NCI-H2227 treated with DMSO at 0.1 percent for 48 hours (cell line): ENCODE measurements at regions not wholly inside any gene's neighbourhood (a gene's known extent, or its start where the extent isn't known, plus 50 kb on each side); places are given as distances from the start of the nearest gene placed in this dataset.
A peak's percentile ranks its signal among the peaks of the same experiment; 100 is the strongest.

Experiments
- DNase-seq: peaks from one replicate; lab custom pipeline; 2025; lab: John Stamatoyannopoulos, UW

DNA sequence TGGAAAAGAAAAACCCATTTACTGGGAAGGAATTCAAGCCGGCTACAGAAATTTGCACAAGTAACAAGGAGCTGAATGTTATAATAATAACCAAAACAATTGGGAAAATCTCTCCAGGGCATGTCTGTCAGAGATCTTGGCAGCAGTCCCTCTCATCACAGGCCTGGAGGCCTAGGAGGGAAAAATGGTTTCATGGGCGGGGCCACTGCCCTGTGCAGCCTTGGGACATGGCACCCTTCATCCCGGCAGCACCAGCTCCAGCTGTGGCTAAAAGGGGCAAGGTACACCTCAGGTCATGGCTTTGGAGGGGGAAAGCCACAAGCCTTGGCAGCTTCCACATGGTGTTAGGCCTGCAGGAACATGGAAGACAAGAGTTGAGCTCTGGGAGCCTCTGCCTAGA lies 513.1 kb upstream of the CNKSR2 start:
- no peak for DNase-seq

DNA sequence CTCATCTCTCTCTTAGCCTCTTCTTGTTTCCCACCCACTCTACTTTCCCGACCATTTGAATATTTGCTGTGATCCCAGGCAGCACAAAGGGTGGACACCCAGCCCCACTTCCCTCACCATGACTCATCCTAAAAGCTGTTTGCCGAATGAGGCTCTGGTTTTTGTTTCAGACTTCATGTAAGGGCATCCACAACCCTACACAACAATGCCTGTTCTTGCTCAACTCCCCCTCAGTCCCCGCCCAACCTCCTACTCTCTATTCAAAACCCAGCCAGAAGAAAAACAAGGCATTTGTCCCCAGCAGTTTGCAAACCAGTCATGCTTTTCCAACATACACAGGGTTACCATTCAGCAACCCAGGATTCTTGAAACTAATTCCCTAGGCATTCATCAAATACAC lies 516.5 kb upstream of the CNKSR2 start:
- DNase-seq = no peak

DNA sequence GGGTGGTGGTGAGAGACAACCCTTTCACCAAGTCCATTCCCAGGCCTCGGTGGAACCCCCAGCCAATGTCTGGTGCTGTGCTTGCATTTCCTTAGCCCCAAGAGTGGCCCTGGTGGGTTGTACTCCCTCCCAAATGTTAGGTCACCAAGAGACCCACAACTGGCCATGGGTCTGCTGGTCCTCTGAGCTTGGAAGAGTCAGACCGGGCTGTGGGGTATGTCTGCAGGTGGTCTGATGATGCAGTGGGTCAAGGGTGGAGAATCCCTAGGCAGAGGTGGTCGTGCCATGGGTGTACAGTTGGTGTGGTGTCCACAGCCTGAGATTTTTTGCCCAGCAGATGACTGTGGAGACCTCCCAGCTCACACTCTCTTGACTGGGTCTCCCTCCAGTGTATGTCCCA lies 535.7 kb upstream of the CNKSR2 start:
- DNase-seq = no peak

DNA sequence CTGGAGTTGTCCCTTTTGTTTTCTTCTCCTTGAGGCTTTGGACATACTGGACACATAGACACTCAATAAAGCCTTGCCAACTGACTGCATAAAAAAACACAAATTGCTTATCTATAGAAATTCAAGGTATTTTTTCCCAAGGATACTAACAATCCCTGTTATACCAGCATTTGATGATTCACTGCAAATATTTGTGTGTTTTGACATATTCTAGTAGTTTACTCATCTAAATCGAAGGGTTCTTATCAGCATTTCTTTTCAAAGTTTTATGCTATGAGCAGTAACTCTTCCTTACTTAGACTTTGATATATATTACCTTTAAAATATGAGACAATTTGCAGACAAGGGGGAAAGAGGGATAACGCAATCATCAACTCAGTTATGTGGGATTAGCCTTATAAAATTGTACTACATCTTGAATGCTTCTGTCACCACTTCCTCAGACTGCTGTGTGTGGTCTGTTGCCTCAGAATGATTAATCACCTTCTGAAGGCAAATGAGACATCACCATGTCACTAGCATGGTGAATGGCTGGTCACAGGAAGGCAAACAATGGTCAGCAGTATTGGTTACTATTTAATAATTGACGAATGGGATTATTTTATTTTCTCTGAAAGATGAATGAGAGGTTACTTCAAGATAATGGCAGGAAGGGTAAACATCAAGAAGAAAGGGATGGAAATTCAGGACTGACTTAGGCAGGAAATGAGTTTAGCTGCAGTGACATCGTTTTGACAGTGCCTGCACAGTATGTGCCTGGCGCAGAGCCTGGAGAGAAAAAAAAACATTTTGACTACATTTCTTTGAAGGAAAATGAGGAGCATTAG lies 544.3 kb upstream of the CNKSR2 start:
- DNase-seq = no peak

DNA sequence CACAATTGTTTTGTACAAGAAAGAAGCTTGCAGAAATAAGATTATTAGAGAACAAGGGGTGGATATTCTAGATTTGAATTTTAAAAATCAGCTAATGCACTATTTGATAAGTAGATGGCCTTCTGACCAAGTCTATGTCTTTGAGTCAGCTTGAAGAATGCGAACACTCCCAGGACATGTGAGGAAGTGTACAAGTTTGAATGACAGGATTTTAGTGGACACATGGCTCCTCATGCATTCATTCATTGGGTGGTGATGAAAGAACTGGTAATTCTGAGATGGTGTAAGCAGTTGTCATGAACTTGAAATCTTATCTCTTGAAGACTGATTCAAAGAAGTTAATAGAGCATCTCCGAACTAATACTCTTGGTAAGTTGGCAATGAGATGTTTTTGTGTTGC lies 548.2 kb upstream of the CNKSR2 start:
- no peak for DNase-seq

DNA sequence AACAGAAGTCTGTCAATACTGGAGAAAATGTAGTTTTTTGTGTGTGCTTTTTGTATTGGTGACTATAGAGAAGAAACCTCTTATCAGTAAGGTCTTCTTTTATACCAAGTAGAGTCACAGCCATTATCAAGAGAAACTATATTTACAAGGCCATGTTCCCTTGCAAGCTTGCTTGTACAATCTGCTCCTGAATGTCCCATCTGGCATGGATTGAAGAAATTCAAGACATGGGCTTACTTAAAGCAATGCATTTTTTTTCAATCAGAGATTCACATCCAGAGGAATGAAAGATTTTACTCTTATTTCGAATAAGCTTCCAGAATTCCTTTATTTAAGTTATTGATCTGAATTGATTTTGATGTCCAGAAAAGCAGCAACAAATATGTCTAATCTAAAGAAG lies 537.3 kb upstream of the RPS6KA3 start:
- no peak for DNase-seq

DNA sequence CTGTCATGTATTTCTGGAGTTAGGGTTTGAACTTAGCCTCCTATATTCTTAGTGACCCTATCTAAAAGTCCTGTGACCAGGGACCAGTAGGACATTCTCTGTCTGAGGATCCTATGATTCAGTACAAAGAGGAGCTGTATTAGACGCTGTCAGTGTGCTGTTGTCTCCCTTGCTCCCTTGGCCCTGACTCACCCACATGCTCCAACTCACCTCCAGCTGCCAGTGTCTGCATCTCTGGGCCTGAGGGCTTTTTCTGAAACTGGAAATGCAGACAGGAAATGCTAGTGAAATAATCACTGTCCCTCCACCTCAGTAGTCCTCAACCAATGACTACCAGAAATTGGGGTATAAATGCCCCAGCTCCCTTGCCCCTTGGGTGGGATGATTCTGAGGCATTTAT lies 535.3 kb upstream of the RPS6KA3 start:
- DNase-seq = no peak

DNA sequence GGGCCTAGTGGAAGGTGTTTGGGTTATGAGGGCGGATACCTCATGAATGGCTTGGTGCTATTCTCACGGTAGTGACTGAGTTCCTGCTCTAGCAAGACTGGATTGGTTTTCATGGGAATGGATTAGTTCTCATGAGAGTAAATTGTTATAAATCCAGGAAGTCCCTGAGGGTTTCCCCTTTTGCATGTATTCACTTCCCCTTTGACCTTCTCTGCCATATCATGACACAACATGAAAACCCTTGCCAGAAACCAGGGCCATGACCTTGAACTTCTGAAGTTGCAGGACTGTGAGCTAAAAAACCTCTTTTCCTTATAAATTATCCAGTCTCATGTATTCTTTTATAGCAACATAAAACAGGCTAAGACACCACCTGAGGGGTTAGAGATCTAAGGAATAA lies 529.7 kb upstream of the RPS6KA3 start:
- no peak for DNase-seq

DNA sequence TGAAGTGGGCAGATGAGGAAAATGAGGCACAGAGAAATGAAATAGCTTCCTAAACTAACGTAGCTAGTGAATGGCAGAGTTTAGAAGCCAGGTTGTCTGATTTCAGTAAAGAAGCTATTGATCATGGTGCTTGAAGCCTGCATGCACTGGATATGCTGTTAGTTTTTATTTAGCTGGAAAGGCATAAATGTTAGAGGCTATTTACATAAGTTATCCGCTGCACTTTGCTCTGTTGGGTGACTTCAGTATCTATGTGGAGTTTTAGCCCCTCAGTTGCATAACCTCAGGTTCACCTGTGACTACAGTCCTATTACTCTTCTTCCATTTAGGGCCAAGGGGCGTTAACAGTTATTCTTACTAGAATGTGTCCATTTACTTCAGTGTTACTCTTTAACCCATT lies 522.4 kb upstream of the RPS6KA3 start:
- DNase-seq = no peak

DNA sequence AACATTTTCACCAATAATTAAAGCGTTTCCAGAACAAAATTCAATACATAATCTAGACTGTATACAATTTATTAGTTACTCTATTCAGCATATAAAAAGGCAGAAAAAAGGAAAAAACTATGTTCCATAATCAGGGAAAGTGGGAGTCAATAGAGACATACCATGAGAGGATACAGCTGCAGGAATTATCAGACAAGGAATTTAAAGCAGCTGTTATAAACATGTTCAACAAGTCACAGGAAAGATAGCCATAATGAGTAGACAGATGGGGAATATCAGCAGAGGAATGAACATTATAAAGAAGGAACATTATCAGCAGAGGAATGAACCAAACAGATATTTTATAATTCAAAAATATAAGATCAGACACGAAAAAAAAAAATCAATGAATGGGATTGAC lies 500.6 kb upstream of the RPS6KA3 start:
- no peak for DNase-seq

DNA sequence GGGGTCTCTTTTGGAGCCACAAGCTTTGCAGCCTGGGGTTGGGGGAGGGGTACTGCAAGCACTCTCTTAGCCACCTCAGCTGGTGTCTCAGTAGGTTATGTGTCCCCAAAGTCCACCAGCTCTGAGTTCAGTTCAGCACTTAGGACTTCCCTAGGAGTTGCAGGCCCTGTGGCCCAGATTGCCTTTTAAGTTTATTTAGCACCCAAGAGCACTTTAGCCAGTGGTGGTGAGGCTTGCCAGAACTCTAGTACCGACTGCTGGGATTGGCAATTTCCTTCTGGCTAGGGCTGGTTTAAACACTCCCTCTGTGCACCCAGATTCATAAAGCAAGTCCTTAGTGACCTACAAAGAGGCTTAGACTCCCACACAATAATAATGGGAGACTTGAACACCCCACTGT lies 489.9 kb upstream of the RPS6KA3 start:
- no peak for DNase-seq

DNA sequence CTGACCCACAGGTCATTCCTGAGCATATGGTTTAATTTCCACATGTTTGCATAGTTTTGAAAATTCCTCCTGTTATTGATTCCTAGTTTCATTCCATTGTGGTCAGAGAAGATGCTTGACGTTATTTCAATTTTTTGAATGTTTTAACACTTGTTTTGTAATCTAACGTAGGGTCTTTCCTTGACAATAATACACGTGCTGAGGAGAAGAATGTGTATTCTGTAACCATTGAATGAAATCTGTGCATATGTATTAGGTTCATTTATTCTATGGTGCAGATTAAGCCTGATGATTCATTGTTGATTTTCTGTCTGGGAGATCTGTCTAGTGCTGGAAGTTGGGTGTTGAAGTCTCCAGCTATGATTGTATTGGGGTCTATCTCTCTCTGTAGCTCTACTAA lies 486.4 kb upstream of the RPS6KA3 start:
- no peak for DNase-seq

DNA sequence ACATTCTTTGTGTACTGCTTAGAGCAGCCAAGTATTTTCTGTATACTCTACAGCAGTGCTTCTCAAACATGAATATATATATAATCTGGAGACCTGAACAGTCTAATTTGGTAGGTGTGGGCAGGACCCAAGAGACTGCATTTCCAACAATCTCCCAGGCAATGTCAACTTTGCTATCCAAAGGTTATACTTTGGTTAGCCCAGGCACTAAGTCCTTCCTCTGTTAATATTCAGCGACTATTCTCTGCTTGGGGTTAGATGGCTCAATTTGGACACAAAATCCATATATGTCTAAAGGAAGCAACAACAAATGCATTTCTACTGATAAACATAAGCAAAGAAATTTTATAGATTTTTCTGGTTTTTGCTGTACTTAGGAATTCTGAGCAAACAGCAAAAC lies 480.0 kb upstream of the RPS6KA3 start:
- no peak for DNase-seq

DNA sequence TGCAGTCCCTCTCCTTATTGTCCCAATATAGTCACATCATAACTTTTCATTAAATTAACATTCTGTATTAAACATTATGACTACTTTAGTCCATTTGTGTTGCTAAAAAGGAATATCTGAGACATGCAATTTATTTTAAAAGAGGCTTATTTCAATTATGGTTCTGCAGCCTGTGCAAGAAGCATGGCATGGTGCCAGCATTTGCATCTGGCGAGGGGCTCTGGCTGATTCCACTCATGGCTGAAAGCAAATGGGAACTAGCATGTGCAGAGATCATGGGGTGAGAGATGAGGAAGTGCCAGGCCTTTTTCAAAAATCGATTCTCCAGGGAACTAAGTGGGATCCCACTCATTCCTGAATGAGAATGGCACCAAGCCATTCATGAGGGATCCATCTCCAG lies 476.3 kb upstream of the RPS6KA3 start:
- peak; percentile 27 for DNase-seq

DNA sequence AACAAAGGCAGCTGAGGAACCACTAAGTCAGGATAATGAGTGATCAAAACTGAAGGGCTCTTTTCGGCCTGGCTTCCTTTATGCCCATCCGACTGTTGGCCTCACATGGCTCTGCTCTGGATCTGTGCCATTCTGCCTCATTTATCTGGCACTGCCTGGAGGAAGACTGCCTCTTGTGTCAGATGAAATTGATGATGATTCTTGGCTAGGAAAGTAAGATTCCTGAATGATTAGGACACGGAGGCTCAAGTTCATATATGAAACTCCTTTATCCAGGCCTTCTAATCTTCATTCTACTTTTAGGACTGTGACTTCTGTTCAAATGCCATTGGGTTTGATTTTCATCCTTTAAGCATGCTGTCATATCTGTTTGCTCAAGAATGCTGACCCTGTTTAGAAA lies 475.4 kb upstream of the RPS6KA3 start:
- DNase-seq = no peak

DNA sequence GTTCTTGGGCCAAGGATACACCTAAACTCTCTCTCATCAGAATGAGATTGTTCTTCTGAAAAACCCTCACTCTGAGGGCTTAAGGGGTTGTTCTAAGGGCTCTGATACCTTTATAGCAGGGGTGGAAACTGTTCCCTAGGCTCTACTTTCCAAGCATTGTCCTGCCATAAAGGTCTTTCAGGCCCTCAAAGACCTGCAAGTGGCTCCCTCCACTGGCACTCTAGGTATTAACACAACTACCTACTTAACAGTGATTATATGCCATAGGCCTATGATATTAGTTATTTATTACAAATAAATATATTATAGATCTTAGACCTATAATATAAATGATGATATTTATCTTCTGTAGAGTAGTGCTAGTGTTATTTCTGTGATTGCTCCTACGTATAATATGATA lies 473.7 kb upstream of the RPS6KA3 start:
- DNase-seq = no peak

DNA sequence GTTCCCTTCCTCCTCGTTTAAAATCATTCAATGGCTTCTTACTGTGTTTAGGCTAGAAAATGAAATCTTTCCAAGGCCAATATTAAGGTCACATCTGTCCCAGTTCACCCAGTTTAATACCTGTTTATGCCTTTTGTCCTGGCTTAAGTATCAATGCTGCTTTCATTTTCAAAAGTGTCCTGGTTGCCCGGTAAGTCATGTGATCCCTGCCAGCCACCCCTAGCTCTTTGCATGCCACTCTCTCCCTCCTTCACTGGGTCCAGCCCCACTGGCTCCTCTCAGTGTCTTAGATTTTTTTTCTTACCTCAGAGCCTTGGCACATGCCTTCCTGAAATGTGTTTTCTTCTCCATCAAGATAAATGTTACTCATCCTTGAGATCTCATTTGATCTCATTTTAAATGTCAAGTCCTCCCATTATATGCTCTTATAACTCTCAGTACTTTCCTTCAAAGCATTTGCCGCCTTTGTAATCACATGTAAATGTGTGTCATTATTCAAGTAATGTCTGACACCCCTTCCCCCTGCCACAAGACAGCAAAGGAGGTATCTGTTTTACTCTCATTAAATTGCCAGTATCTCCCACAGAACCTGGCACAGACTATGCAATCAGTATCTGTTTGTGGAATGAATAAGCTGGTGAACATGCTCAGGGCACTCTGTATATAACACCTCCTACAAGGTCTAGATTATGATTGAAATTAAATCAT lies 472.5 kb upstream of the RPS6KA3 start:
- no peak for DNase-seq

DNA sequence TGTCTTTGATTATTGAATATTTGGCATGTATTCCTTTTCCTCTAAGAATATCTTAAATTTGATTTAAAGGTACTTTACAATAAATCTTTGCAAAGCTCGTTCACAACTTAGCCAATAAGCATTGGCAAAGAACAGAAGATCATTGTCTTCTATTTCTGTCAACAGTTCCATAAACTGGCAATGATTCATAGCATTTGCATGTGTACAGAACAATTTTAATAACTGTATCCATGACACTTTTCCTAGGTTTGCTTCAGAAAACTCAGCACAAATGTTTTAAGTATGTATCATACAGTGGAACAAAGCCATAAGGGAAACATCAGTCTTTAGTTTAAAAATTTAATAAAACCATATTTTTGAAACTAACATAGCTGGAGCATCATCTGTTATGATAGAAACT lies 462.7 kb upstream of the RPS6KA3 start:
- DNase-seq = no peak

DNA sequence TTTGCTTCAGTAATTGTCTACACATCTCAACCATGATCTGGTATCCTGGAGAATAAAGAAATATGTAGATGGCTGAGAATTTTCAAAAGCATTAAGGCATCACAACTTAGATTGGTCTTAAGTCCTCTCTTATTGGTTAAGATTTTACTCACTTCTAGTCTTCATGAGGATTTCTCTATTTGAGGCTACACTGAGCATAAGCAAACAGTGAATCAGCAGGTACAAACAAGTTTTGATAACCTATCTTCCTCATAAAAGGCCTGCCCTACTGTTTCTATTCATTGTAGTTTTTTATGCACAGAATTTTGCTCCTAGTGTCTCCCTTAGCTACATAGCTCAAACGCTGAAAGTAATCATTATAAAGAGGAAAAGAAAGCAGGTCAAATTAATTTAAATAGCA lies 460.7 kb upstream of the RPS6KA3 start:
- no peak for DNase-seq

DNA sequence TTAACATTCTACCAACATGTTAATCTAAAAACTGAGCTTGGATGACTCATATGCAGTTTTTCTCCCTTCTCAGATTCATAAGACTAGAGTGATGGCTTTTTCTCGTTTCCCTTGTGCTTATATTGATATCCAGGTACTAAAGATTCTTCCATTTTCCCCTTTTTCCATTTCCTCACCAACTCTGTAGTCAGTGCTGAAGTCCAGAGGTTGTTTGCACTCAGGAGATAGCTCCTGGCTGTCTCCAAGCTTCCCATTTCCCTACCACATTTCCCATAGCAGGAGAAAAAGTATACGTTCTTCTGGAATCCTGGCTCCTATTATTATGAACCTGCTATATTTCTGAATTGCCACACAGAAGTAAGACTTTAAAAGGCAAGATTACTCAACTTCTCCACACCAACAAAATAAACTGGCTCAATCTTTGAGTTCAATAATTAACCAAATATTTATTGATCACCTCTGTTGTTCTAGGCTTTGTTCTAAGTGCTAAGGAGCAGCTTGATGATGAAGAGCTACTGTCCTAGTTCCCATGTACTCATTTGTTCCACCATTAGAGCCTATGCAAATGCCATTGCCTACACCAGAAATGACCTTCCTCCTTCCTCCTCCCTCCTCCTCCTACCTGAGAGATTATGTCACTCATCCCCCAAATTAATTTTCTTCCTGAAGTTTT lies 454.4 kb upstream of the RPS6KA3 start:
- DNase-seq = no peak

DNA sequence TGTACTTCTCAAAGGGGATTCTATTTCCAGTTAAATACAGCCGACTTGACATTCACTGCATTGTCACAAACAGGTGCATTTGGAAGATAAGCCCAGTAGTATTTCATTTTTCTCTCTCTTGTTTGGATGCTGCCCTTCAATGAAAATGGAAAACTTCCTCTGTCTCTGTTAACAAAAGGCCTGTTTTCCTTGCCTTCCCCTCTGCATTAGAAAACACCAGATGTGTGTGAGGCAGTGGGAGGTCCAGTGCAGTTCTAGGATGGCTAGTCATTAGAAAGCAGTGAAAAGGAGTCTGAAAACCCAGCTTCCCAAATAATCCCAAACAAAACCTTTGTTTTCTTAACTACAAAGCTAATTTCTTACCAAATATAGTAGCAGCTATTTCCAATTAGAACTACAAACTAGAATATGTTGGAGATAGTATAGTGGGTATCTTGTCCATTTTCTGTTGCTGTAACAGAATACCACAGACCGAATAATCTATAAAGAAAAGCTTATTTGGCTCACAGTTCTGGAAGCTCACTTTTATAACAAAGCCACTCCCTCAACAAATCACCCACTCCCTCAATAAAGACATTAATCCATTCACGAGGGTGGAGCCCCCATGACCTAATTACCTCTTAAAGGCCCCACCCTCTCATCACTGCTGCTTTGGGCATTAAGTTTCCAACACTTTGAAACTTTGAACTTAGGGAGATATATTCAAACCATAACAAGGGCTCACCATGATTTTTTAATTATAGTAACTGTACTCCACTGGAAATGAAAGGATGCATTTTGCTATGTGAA lies 452.1 kb upstream of the RPS6KA3 start:
- no peak for DNase-seq

DNA sequence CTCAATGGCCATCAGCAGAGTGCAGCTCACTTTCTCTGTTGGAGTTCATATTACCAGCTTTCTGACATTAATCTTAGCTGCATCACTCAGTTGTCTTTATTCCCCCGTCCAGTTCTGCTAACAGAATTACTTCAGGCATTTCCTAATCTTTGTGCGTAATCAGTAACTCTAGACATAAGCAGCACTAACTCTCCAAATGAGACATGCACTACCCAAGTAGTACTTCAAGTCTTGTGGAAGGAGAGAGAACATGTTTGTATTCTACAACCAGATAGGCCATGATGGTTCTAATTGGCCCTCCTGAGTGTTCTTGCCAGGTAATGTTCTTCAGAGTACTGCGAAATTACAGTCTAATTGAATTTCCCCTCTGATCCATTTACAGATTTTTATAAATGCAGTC lies 448.5 kb upstream of the RPS6KA3 start:
- DNase-seq = no peak
